Endodermal cell (in vitro differentiated cells): ENCODE measurements at regions not wholly inside any gene's neighbourhood (a gene's known extent, or its start where the extent isn't known, plus 50 kb on each side); places are given as distances from the start of the nearest gene placed in this dataset.

ENCODE experiments used
- DNase-seq: peaks from one replicate; pipeline ENCODE4 v3.0.0-alpha.2; 2017
- H3K27ac ChIP-seq: 2 replicates; pipeline ENCODE4 v1.5.1; 2013; ENCODE audit warnings: mild to moderate bottlenecking, low read depth, low read length, moderate library complexity
- H3K27me3 ChIP-seq: 2 replicates; pipeline ENCODE4 v1.6.1; 2013; ENCODE audit warnings: mild to moderate bottlenecking, low read length, moderate library complexity; ENCODE audit not compliant: insufficient read depth, control insufficient read depth, poor library complexity, severe bottlenecking
- H3K36me3 ChIP-seq: 2 replicates; pipeline ENCODE4 v1.7.0; 2013; ENCODE audit warnings: mild to moderate bottlenecking, low read length, moderate library complexity; ENCODE audit not compliant: control insufficient read depth, insufficient read depth
- H3K4me1 ChIP-seq: one replicate; pipeline ENCODE4 v1.7.0; 2013; ENCODE audit warnings: low read length; ENCODE audit not compliant: control insufficient read depth, insufficient read depth
- H3K4me3 ChIP-seq: 2 replicates; pipeline ENCODE4 v1.5.1; 2013; ENCODE audit warnings: mild to moderate bottlenecking, low read length, moderate library complexity
- H3K9ac ChIP-seq: 2 replicates; pipeline ENCODE4 v1.6.1; 2013; ENCODE audit warnings: mild to moderate bottlenecking, low read length, moderate library complexity; ENCODE audit not compliant: poor library complexity, severe bottlenecking; ENCODE audit errors: extremely low read depth
- H3K9me3 ChIP-seq: 2 replicates; pipeline ENCODE4 v1.6.1; 2013; ENCODE audit warnings: mild to moderate bottlenecking, low read length, moderate library complexity; ENCODE audit not compliant: control insufficient read depth
- H3K27ac Mint-ChIP-seq: 2 replicates; pipeline ENCODE4 v1.8.0; 2020; ENCODE audit warnings: mixed read lengths
- H3K27me3 Mint-ChIP-seq: 2 replicates; pipeline ENCODE4 v1.8.0; 2021; ENCODE audit warnings: mild to moderate bottlenecking, mixed read lengths; ENCODE audit not compliant: insufficient read depth
- H3K36me3 Mint-ChIP-seq: 2 replicates; pipeline ENCODE4 v1.8.0; 2020; ENCODE audit warnings: low read depth, mixed read lengths
- H3K4me1 Mint-ChIP-seq: 2 replicates; pipeline ENCODE4 v1.8.0; 2020; ENCODE audit warnings: mixed read lengths
- H3K4me3 Mint-ChIP-seq: 2 replicates; pipeline ENCODE4 v1.8.0; 2020; ENCODE audit warnings: mild to moderate bottlenecking, moderate library complexity, mixed read lengths
- H3K9me3 Mint-ChIP-seq: 2 replicates; pipeline ENCODE4 v1.8.0; 2020; ENCODE audit warnings: mild to moderate bottlenecking, mixed read lengths
- CTCF ChIP-seq: fragments of 200-600 bp; sonication (generic); conservative IDR thresholded peaks from 2 replicates; pipeline ENCODE4 v1.5.0; 2021; ENCODE audit warnings: antibody characterized with exemption, mild to moderate bottlenecking
- WGBS, 2 experiments: methylation state at CpG; one replicate each; pipeline versions ENCODE4 v1.1.5 to v1.1.7; 2013; ENCODE audit warnings: missing lambda C conversion rate in 2 of 2, mixed read lengths in 1 of 2; ENCODE audit not compliant: insufficient coverage in 1 of 2, insufficient read length in 1 of 2; 5-methylcytosine and 5-hydroxymethylcytosine counted together

- no peaks in the 10 kb centered on the region for H3K4me1 ChIP-seq
- no peak overlapping the region for H3K9ac ChIP-seq
- H3K4me1 Mint-ChIP-seq: no peaks in the 10 kb centered on the region
- H3K4me3 ChIP-seq: peak overlapping the region; percentile 33
- TF ChIP-seq CTCF: no peak
- H3K9me3 ChIP-seq: peaks cover 100% of the 10 kb centered on the region
- 85 to 90% methylated on average over 4 to 12 of the region's 12 CpGs for WGBS, 2 experiments
- H3K36me3 Mint-ChIP-seq: peaks cover 100% of the 10 kb centered on the region
- H3K27me3 Mint-ChIP-seq: peaks cover 4% of the 10 kb centered on the region
- H3K27ac Mint-ChIP-seq: no peak overlapping the region
- no peaks in the 10 kb centered on the region for H3K27me3 ChIP-seq
- H3K9me3 Mint-ChIP-seq: peaks cover 100% of the 10 kb centered on the region
- peaks cover 100% of the 10 kb centered on the region for H3K36me3 ChIP-seq
- H3K27ac ChIP-seq: no peak overlapping the region
- H3K4me3 Mint-ChIP-seq: no peak overlapping the region
- DNase-seq: no peak
These were observed 113.0 kb downstream of the SNRPN start for GRCh38 chr15:25067725-25068309.

- Mint-ChIP-seq H3K4me1 (no peaks in the 10 kb centered on the region), H3K9me3 (peaks cover 100% of the 10 kb centered on the region), H3K27ac (no peak overlapping the region), H3K27me3 (no peaks in the 10 kb centered on the region), H3K4me3 (no peak overlapping the region), H3K36me3 (peaks cover 100% of the 10 kb centered on the region)
- DNase-seq: no peak
- Histone ChIP-seq H3K4me3 (peak overlapping the region; percentile 33), H3K27me3 (no peaks in the 10 kb centered on the region), H3K9ac (no peak overlapping the region), H3K4me1 (no peaks in the 10 kb centered on the region), H3K36me3 (peaks cover 100% of the 10 kb centered on the region), H3K27ac (no peak overlapping the region), H3K9me3 (peaks cover 100% of the 10 kb centered on the region)
- TF ChIP-seq CTCF: no peak
- 89 to 90% methylated on average over 10 of the region's 10 CpGs for WGBS, 2 experiments
These were observed 113.9 kb downstream of the SNRPN start for GRCh38 chr15:25068696-25069095.

GRCh38 chr15:25070353-25070963, 115.7 kb downstream of the SNRPN start:
- Histone ChIP-seq H3K9me3 (peaks cover 100% of the 10 kb centered on the region), H3K9ac (no peak overlapping the region), H3K36me3 (peaks cover 100% of the 10 kb centered on the region), H3K4me3 (peak overlapping the region; percentile 33), H3K27ac (no peak overlapping the region), H3K27me3 (no peaks in the 10 kb centered on the region), H3K4me1 (no peaks in the 10 kb centered on the region)
- Mint-ChIP-seq H3K4me3 (no peak overlapping the region), H3K9me3 (peaks cover 100% of the 10 kb centered on the region), H3K36me3 (peaks cover 100% of the 10 kb centered on the region), H3K27ac (no peak overlapping the region), H3K27me3 (no peaks in the 10 kb centered on the region), H3K4me1 (no peaks in the 10 kb centered on the region)
- TF ChIP-seq CTCF: no peak
- no peak for DNase-seq
- 91 to 94% methylated on average over 6 to 10 of the region's 10 CpGs for WGBS, 2 experiments
